ENCODE measurements at regions not wholly inside any gene's neighbourhood (a gene's known extent, or its start where the extent isn't known, plus 50 kb on each side); places are given as distances from the start of the nearest gene placed in this dataset.

DNA sequence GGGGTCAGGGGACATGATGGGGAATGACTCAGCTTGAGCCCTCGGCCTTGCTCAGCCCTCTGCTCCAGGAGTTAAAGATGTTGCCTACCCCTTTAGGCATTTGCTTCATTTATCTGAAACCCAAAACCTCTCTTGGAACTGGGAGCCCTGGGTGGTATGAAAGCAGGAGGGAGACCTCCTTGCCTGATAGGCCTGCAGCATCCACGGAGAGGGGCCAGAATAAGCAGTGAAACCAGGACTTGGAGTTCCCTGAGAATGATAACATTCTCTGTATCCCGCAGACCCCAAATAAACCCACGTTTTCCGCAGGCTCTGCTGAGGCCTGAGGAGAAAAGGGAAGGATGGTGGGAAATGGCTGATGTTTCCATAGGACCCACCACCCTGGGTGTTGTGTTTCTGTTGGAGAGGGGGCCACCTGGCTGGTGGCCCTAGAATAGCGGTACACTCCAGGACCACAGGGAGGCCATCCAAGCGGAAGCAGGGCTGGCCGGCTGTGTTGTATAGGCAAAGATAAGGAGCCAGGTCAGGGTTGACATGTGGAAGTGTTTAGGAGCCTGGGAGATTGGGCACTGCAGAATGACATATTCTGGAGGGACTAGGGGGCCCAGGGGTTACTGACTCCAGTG lies 77.4 kb downstream of the FOXD2 start:
- TF ChIP-seq, protein P1, sequence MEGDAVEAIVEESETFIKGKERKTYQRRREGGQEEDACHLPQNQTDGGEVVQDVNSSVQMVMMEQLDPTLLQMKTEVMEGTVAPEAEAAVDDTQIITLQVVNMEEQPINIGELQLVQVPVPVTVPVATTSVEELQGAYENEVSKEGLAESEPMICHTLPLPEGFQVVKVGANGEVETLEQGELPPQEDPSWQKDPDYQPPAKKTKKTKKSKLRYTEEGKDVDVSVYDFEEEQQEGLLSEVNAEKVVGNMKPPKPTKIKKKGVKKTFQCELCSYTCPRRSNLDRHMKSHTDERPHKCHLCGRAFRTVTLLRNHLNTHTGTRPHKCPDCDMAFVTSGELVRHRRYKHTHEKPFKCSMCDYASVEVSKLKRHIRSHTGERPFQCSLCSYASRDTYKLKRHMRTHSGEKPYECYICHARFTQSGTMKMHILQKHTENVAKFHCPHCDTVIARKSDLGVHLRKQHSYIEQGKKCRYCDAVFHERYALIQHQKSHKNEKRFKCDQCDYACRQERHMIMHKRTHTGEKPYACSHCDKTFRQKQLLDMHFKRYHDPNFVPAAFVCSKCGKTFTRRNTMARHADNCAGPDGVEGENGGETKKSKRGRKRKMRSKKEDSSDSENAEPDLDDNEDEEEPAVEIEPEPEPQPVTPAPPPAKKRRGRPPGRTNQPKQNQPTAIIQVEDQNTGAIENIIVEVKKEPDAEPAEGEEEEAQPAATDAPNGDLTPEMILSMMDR (conservative IDR thresholded peaks at IDR 0.05 in 1 of 2, IDR thresholded peaks at IDR 0.05 in 1 of 2; ENCODE audit: extremely low read depth in 1 of 2, insufficient read depth in 1 of 2, low read depth in 1 of 2, low read length in 2 of 2), result no peak
- TF ChIP-seq EZH2 (IDR thresholded peaks at IDR 0.05; ENCODE audit: borderline replicate concordance, low read length), result no peak
